Natural killer cell (primary cell): ENCODE measurements at regions not wholly inside any gene's neighbourhood (a gene's known extent, or its start where the extent isn't known, plus 50 kb on each side); places are given as distances from the start of the nearest gene placed in this dataset.

Experiments used
- ATAC-seq, 3 donors: fragments of 150-1000 bp in 2 of 3; fragments of 200-7000 bp in 1 of 3; cut with Tn5 transposase; 1 replicate in 1 of 3; 2 replicates in 2 of 3; pipeline ENCODE4 v1.10.0; 2021; ENCODE audit warnings: mild to moderate bottlenecking in 2 of 3, moderate library complexity in 2 of 3
- DNase-seq, 2 donors: peaks; one replicate each; pipeline versions ENCODE4 v3.0.0 to v3.0.0-alpha.2; 2013 to 2021; ENCODE audit warnings: mixed read lengths in 1 of 2
- H3K27ac ChIP-seq: one replicate; pipeline ENCODE4 v1.5.1; 2013; ENCODE audit warnings: mild to moderate bottlenecking, low read length
- H3K27me3 ChIP-seq: one replicate; pipeline ENCODE4 v1.6.1; 2013; ENCODE audit warnings: low read length; ENCODE audit not compliant: control insufficient read depth, insufficient read depth
- H3K36me3 ChIP-seq: one replicate; pipeline ENCODE4 v1.6.1; 2013; ENCODE audit warnings: low read length; ENCODE audit not compliant: control insufficient read depth, insufficient read depth
- H3K4me1 ChIP-seq: one replicate; pipeline ENCODE4 v1.6.1; 2013; ENCODE audit warnings: low read length; ENCODE audit not compliant: control insufficient read depth, insufficient read depth
- H3K4me3 ChIP-seq: one replicate; pipeline ENCODE4 v1.5.1; 2013; ENCODE audit warnings: low read length
- H3K9me3 ChIP-seq: one replicate; pipeline ENCODE4 v1.6.1; 2013; ENCODE audit warnings: low read length; ENCODE audit not compliant: control insufficient read depth, insufficient read depth
- H3K27ac Mint-ChIP-seq, 2 donors: one replicate each; pipeline ENCODE4 v1.8.0; 2022; ENCODE audit warnings: mild to moderate bottlenecking in 2 of 2, mixed read lengths in 2 of 2, moderate library complexity in 1 of 2
- H3K27me3 Mint-ChIP-seq, 2 donors: one replicate each; pipeline ENCODE4 v1.8.0; 2022; ENCODE audit warnings: low read depth in 2 of 2, mixed read lengths in 2 of 2
- H3K36me3 Mint-ChIP-seq: one replicate; pipeline ENCODE4 v1.8.0; 2022; ENCODE audit warnings: mixed read lengths
- H3K4me1 Mint-ChIP-seq, 2 donors: one replicate each; pipeline ENCODE4 v1.8.0; 2022; ENCODE audit warnings: mixed read lengths in 2 of 2
- H3K4me3 Mint-ChIP-seq: one replicate; pipeline ENCODE4 v1.8.0; 2022; ENCODE audit warnings: mild to moderate bottlenecking, moderate library complexity, mixed read lengths
- H3K9me3 Mint-ChIP-seq, 2 donors: one replicate each; pipeline ENCODE4 v1.8.0; 2022; ENCODE audit warnings: mixed read lengths in 2 of 2
- CTCF ChIP-seq: fragments of 200-600 bp; IDR thresholded peaks from one replicate; pipeline ENCODE4 v1.8.0; 2022; ENCODE audit warnings: antibody characterized with exemption
- WGBS: methylation state at CpG from one replicate; pipeline ENCODE4 v1.1.7; 2013; ENCODE audit warnings: missing lambda C conversion rate; ENCODE audit not compliant: insufficient coverage; 5-methylcytosine and 5-hydroxymethylcytosine counted together
- intact Hi-C: fragments of 100-400 bp; cut with micrococcal nuclease; formaldehyde crosslinking; loops from one replicate; pipeline ENCODE4 v1.14.2; 2022

- no peak overlapping the region for H3K27ac Mint-ChIP-seq
- no peak overlapping the region for H3K4me3 Mint-ChIP-seq
- Histone ChIP-seq H3K27ac (no peak overlapping the region), H3K36me3 (no peaks in the 10 kb centered on the region), H3K27me3 (no peaks in the 10 kb centered on the region), H3K9me3 (no peaks in the 10 kb centered on the region), H3K4me1 (no peaks in the 10 kb centered on the region), H3K4me3 (no peak overlapping the region)
- H3K9me3 Mint-ChIP-seq, result no peaks in the 10 kb centered on the region
- no peak for DNase-seq
- H3K27me3 Mint-ChIP-seq, result peaks cover 20 to 22% of the 10 kb centered on the region in 2 donors
- H3K4me1 Mint-ChIP-seq, result peaks cover 0 to 8% of the 10 kb centered on the region in 2 donors
- no peak for TF ChIP-seq CTCF
- no peak for ATAC-seq
- intact Hi-C loops, result no loop called here
- no peaks in the 10 kb centered on the region for H3K36me3 Mint-ChIP-seq
- 71% methylated on average over 7 of the region's 7 CpGs for WGBS
Observed at GRCh38 chr10:78475437-78475836, 441.8 kb downstream of the RPS24 start.

GRCh38 chr10:78476156-78476555, 442.5 kb downstream of the RPS24 start:
- Mint-ChIP-seq H3K27ac (no peak overlapping the region), H3K36me3 (no peaks in the 10 kb centered on the region), H3K27me3 (peaks cover 20 to 22% of the 10 kb centered on the region in 2 donors), H3K4me3 (no peak overlapping the region), H3K4me1 (peaks cover 0 to 2% of the 10 kb centered on the region in 2 donors), H3K9me3 (no peaks in the 10 kb centered on the region)
- H3K9me3 ChIP-seq, result no peaks in the 10 kb centered on the region
- no peaks in the 10 kb centered on the region for H3K27me3 ChIP-seq
- ATAC-seq, result no peak
- intact Hi-C loops, result no loop called here
- DNase-seq, result no peak
- TF ChIP-seq CTCF, result no peak
- no peaks in the 10 kb centered on the region for H3K4me1 ChIP-seq
- H3K4me3 ChIP-seq, result no peak overlapping the region
- H3K27ac ChIP-seq, result no peak overlapping the region
- H3K36me3 ChIP-seq, result no peaks in the 10 kb centered on the region
- 88% methylated on average over 8 of the region's 8 CpGs for WGBS

GRCh38 chr10:78476844-78477243, 443.2 kb downstream of the RPS24 start:
- 75% methylated on average over 6 of the region's 6 CpGs for WGBS
- no peak for ATAC-seq
- no peak overlapping the region for H3K4me3 Mint-ChIP-seq
- H3K36me3 Mint-ChIP-seq, result no peaks in the 10 kb centered on the region
- no peaks in the 10 kb centered on the region for H3K9me3 ChIP-seq
- no peak overlapping the region for H3K27ac Mint-ChIP-seq
- H3K27ac ChIP-seq, result no peak overlapping the region
- peaks cover 20 to 29% of the 10 kb centered on the region in 2 donors for H3K27me3 Mint-ChIP-seq
- no peak for DNase-seq
- no peaks in the 10 kb centered on the region for H3K4me1 ChIP-seq
- no peaks in the 10 kb centered on the region for H3K4me1 Mint-ChIP-seq
- H3K9me3 Mint-ChIP-seq, result no peaks in the 10 kb centered on the region
- H3K4me3 ChIP-seq, result no peak overlapping the region
- no peaks in the 10 kb centered on the region for H3K36me3 ChIP-seq
- TF ChIP-seq CTCF, result no peak
- intact Hi-C loops, result no loop called here
- H3K27me3 ChIP-seq, result no peaks in the 10 kb centered on the region

GRCh38 chr10:78478919-78479318, 445.3 kb downstream of the RPS24 start:
- Histone ChIP-seq H3K9me3 (no peaks in the 10 kb centered on the region), H3K4me3 (no peak overlapping the region), H3K27ac (no peak overlapping the region), H3K4me1 (no peaks in the 10 kb centered on the region), H3K36me3 (no peaks in the 10 kb centered on the region), H3K27me3 (no peaks in the 10 kb centered on the region)
- no peak for TF ChIP-seq CTCF
- H3K4me3 Mint-ChIP-seq, result no peak overlapping the region
- DNase-seq, result no peak
- H3K9me3 Mint-ChIP-seq, result no peaks in the 10 kb centered on the region
- H3K36me3 Mint-ChIP-seq, result no peaks in the 10 kb centered on the region
- intact Hi-C loops, result no loop called here
- H3K27me3 Mint-ChIP-seq, result peaks cover 24 to 41% of the 10 kb centered on the region in 2 donors
- no peak for ATAC-seq
- WGBS, result 82% methylated on average over 5 of the region's 5 CpGs
- H3K27ac Mint-ChIP-seq, result no peak overlapping the region
- no peaks in the 10 kb centered on the region for H3K4me1 Mint-ChIP-seq
